H9 (cell line): ENCODE measurements at regions not wholly inside any gene's neighbourhood (a gene's known extent, or its start where the extent isn't known, plus 50 kb on each side); places are given as distances from the start of the nearest gene placed in this dataset.

Experiments used
- DNase-seq: peaks from one replicate; pipeline ENCODE4 v3.0.0-alpha.2; 2017
- H2AFZ ChIP-seq: one replicate; pipeline ENCODE4 v1.6.1; 2013; ENCODE audit warnings: mild to moderate bottlenecking, low read length, control low read depth, moderate library complexity
- H2AK5ac ChIP-seq: 2 replicates; pipeline ENCODE4 v1.6.1; 2013; ENCODE audit warnings: low read length, control low read depth, mixed read lengths; ENCODE audit not compliant: insufficient read length
- H2BK120ac ChIP-seq: one replicate; pipeline ENCODE4 v1.6.1; 2013; ENCODE audit warnings: low read depth, mild to moderate bottlenecking, low read length, control low read depth, inconsistent platforms; ENCODE audit not compliant: poor library complexity, severe bottlenecking
- H2BK12ac ChIP-seq: 2 replicates; pipeline ENCODE4 v1.6.1; 2013; ENCODE audit warnings: low read length, control low read depth, mixed read lengths, low read depth; ENCODE audit not compliant: insufficient read length
- H2BK15ac ChIP-seq: 2 replicates; pipeline ENCODE4 v1.6.1; 2013; ENCODE audit warnings: low read depth, low read length, control low read depth
- H2BK20ac ChIP-seq: one replicate; pipeline ENCODE4 v1.6.1; 2013; ENCODE audit warnings: low read depth, mild to moderate bottlenecking, low read length, control low read depth, inconsistent platforms; ENCODE audit not compliant: poor library complexity, severe bottlenecking
- H2BK5ac ChIP-seq: 2 replicates; pipeline ENCODE4 v1.6.1; 2013; ENCODE audit warnings: low read length, control low read depth, mixed read lengths; ENCODE audit not compliant: insufficient read length
- H3K14ac ChIP-seq: 2 replicates; pipeline ENCODE4 v1.6.1; 2013; ENCODE audit warnings: low read length, control low read depth; ENCODE audit not compliant: insufficient read depth
- H3K18ac ChIP-seq: 2 replicates; pipeline ENCODE4 v1.6.1; 2013; ENCODE audit warnings: low read depth, mild to moderate bottlenecking, mixed read lengths, low read length, control low read depth; ENCODE audit not compliant: insufficient read length
- H3K23ac ChIP-seq: 2 replicates; pipeline ENCODE4 v1.6.1; 2013; ENCODE audit warnings: low read length, control low read depth, mixed read lengths, low read depth; ENCODE audit not compliant: insufficient read length
- H3K23me2 ChIP-seq: 2 replicates; pipeline ENCODE4 v1.6.1; 2013; ENCODE audit warnings: low read depth, mild to moderate bottlenecking, mixed read lengths, low read length, control low read depth; ENCODE audit not compliant: insufficient read length, poor library complexity, severe bottlenecking
- H3K27ac ChIP-seq: 2 replicates; pipeline ENCODE4 v1.5.1; 2013; ENCODE audit warnings: low read length, control low read depth, mixed read lengths, low read depth; ENCODE audit not compliant: insufficient read length
- H3K27me3 ChIP-seq: 2 replicates; pipeline ENCODE4 v1.6.1; 2013; ENCODE audit warnings: low read length, control low read depth, inconsistent platforms; ENCODE audit not compliant: insufficient read depth
- H3K4ac ChIP-seq: 2 replicates; pipeline ENCODE4 v1.6.1; 2013; ENCODE audit warnings: low read depth, mild to moderate bottlenecking, control low read depth, inconsistent platforms, low read length, moderate library complexity
- H3K4me1 ChIP-seq: 2 replicates; pipeline ENCODE4 v1.6.1; 2013; ENCODE audit warnings: low read length, control low read depth, inconsistent platforms; ENCODE audit not compliant: insufficient read depth
- H3K4me2 ChIP-seq: 2 replicates; pipeline ENCODE4 v1.6.1; 2013; ENCODE audit warnings: low read length, control low read depth, mixed read lengths; ENCODE audit not compliant: insufficient read length, insufficient read depth
- H3K56ac ChIP-seq: 2 replicates; pipeline ENCODE4 v1.6.1; 2013; ENCODE audit warnings: low read depth, mild to moderate bottlenecking, mixed read lengths, low read length, control low read depth; ENCODE audit not compliant: insufficient read length
- H3K79me1 ChIP-seq: 2 replicates; pipeline ENCODE4 v1.6.1; 2013; ENCODE audit warnings: low read depth, mild to moderate bottlenecking, moderate library complexity, low read length, control low read depth, inconsistent platforms; ENCODE audit not compliant: insufficient read depth, poor library complexity, severe bottlenecking
- H3K79me2 ChIP-seq: 2 replicates; pipeline ENCODE4 v1.6.1; 2013; ENCODE audit warnings: low read length, control low read depth, inconsistent platforms; ENCODE audit not compliant: insufficient read depth
- H3K9ac ChIP-seq: 2 replicates; pipeline ENCODE4 v1.6.1; 2013; ENCODE audit warnings: low read length, control low read depth, mixed read lengths; ENCODE audit not compliant: insufficient read length; ENCODE audit errors: extremely low read depth
- H3K9me3 ChIP-seq: one replicate; pipeline ENCODE4 v1.6.1; 2013; ENCODE audit warnings: low read depth, low read length, inconsistent platforms; ENCODE audit not compliant: control insufficient read depth
- H3T11ph ChIP-seq: one replicate; pipeline ENCODE4 v1.6.1; 2013; ENCODE audit warnings: mild to moderate bottlenecking, low read length, control low read depth, inconsistent platforms
- H4K20me1 ChIP-seq: one replicate; pipeline ENCODE4 v1.6.1; 2013; ENCODE audit not compliant: control insufficient read depth, insufficient read length, insufficient read depth
- H4K5ac ChIP-seq: 2 replicates; pipeline ENCODE4 v1.6.1; 2013; ENCODE audit warnings: low read depth, mild to moderate bottlenecking, mixed read lengths, low read length, control low read depth; ENCODE audit not compliant: insufficient read length
- H4K8ac ChIP-seq: replicated peaks from 2 replicates; pipeline ENCODE4 v1.6.1; 2013; ENCODE audit warnings: low read length, control low read depth, mixed read lengths, low read depth; ENCODE audit not compliant: insufficient read length
- H4K91ac ChIP-seq: 2 replicates; pipeline ENCODE4 v1.6.1; 2013; ENCODE audit warnings: low read depth, mild to moderate bottlenecking, moderate library complexity, mixed read lengths, low read length, control low read depth; ENCODE audit not compliant: insufficient read length
- H3K27ac Mint-ChIP-seq, 3 experiments: 2 replicates in 2 of 3; 3 replicates in 1 of 3; pipeline ENCODE4 v1.8.0; 2020 to 2021; ENCODE audit warnings: mixed read lengths in 3 of 3, mild to moderate bottlenecking in 1 of 3, moderate library complexity in 1 of 3
- H3K27me3 Mint-ChIP-seq: 2 replicates; pipeline ENCODE4 v1.8.0; 2021; ENCODE audit warnings: low read depth, mild to moderate bottlenecking, moderate library complexity, mixed read lengths
- H3K36me3 Mint-ChIP-seq, 3 experiments: 2 replicates in 2 of 3; 3 replicates in 1 of 3; pipeline ENCODE4 v1.8.0; 2020 to 2021; ENCODE audit warnings: low read depth in 3 of 3, mixed read lengths in 3 of 3; ENCODE audit not compliant: insufficient read depth in 1 of 3
- H3K4me1 Mint-ChIP-seq, 2 experiments: 2 replicates each; pipeline ENCODE4 v1.8.0; 2020; ENCODE audit warnings: mixed read lengths in 2 of 2
- H3K4me3 Mint-ChIP-seq, 2 experiments: 2 replicates in 1 of 2; 3 replicates in 1 of 2; pipeline ENCODE4 v1.8.0; 2020 to 2021; ENCODE audit warnings: mild to moderate bottlenecking in 2 of 2, mixed read lengths in 2 of 2, moderate library complexity in 1 of 2
- H3K9me3 Mint-ChIP-seq, 2 experiments: 2 replicates in 1 of 2; 3 replicates in 1 of 2; pipeline ENCODE4 v1.8.0; 2020; ENCODE audit warnings: mild to moderate bottlenecking in 2 of 2, mixed read lengths in 2 of 2, moderate library complexity in 1 of 2
- WGBS: extraction: QIAGEN DNeasy Blood & Tissue Kit; methylation state at CpG from one replicate; pipeline ENCODE4 v1.1.7; 2013; ENCODE audit warnings: missing lambda C conversion rate, low lambda C conversion rate, mixed read lengths; ENCODE audit not compliant: insufficient read length; ENCODE audit errors: extremely low coverage; 5-methylcytosine and 5-hydroxymethylcytosine counted together
- TF ChIP-seq, protein P1 (sequence below): fragments of 200-600 bp; sonication (generic); conservative IDR thresholded peaks from 3 replicates; pipeline ENCODE4 v1.8.0; 2021; ENCODE audit warnings: antibody characterized with exemption, mild to moderate bottlenecking

DNA sequence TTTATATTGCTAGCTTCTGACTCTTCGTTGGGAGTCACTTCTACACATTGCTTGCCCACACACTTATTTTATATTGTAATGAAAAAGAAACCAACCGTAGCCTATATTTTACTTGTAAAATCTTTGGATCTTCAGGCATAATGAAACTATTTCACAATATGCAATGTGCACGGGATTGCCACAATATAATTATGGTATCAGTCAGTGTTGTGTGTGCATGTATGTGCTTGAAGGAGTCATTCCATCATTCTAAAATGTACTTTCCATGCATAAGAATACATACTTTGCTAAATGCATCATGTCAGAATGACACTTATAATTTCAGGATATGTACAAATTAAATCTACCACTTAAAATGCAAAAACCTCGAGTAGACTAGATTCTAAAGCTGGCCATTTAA is 64.0 kb upstream of the TLE4 start:
- no CpG with 5 or more reads among the region's 4 CpGs for WGBS
- Histone ChIP-seq H2BK5ac (no peak overlapping the region), H2AFZ (no peak overlapping the region), H4K91ac (no peak overlapping the region), H3T11ph (no peak overlapping the region), H3K27me3 (no peaks in the 10 kb centered on the region), H3K4me2 (no peak overlapping the region), H3K9me3 (no peaks in the 10 kb centered on the region), H2BK15ac (no peak overlapping the region), H4K8ac (no peak overlapping the region), H4K20me1 (no peaks in the 10 kb centered on the region), H2AK5ac (no peak overlapping the region), H3K79me1 (no peaks in the 10 kb centered on the region), H3K23ac (no peak overlapping the region), H2BK12ac (no peak overlapping the region), H3K23me2 (no peaks in the 10 kb centered on the region), H3K27ac (no peak overlapping the region), H3K14ac (no peak overlapping the region), H2BK20ac (no peak overlapping the region), H3K56ac (no peak overlapping the region), H2BK120ac (no peak overlapping the region), H3K18ac (no peak overlapping the region), H3K79me2 (no peaks in the 10 kb centered on the region), H3K9ac (no peak overlapping the region), H4K5ac (no peak overlapping the region), H3K4me1 (no peaks in the 10 kb centered on the region), H3K4ac (no peak overlapping the region)
- Mint-ChIP-seq H3K4me1 (no peaks in the 10 kb centered on the region), H3K27ac (no peak overlapping the region), H3K27me3 (no peaks in the 10 kb centered on the region), H3K4me3 (no peak overlapping the region), H3K9me3 (no peaks in the 10 kb centered on the region), H3K36me3 (no peaks in the 10 kb centered on the region)
- TF ChIP-seq, protein P1, sequence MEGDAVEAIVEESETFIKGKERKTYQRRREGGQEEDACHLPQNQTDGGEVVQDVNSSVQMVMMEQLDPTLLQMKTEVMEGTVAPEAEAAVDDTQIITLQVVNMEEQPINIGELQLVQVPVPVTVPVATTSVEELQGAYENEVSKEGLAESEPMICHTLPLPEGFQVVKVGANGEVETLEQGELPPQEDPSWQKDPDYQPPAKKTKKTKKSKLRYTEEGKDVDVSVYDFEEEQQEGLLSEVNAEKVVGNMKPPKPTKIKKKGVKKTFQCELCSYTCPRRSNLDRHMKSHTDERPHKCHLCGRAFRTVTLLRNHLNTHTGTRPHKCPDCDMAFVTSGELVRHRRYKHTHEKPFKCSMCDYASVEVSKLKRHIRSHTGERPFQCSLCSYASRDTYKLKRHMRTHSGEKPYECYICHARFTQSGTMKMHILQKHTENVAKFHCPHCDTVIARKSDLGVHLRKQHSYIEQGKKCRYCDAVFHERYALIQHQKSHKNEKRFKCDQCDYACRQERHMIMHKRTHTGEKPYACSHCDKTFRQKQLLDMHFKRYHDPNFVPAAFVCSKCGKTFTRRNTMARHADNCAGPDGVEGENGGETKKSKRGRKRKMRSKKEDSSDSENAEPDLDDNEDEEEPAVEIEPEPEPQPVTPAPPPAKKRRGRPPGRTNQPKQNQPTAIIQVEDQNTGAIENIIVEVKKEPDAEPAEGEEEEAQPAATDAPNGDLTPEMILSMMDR, result no peak
- no peak for DNase-seq
